ENCODE measurements at regions not wholly inside any gene's neighbourhood (a gene's known extent, or its start where the extent isn't known, plus 50 kb on each side); places are given as distances from the start of the nearest gene placed in this dataset.

DNA sequence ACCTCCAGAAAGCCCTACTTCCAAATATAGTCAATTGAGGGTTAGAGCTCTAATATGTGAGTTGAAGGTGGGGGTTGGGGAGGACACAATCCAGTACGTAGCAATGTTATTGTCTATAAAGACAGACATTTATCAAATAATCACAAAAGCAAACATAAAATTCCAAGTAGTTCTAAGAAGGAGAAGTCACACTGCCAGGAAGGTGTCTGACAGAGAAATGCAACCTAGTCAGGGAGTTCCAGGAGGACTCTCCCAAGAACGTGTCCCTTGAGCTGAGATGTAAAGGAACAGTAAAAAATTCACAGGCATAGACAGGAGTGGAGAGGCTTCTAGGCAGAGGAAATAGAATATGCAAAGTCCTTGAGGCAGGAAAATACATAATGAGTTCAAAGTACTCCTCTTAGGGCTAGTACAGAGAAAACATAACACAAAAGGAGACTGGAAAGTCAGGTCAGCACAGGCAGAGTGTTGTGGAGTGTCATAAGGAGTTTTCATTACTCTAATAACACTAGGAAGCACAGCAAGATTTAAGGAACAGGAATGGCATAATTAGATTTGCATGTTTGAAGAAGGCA lies 277.6 kb upstream of the STT3B start:
- WGBS (ENCODE audit: extremely low coverage, insufficient coverage, insufficient read length): no CpG with 5 or more reads among the region's 2 CpGs
- H4K91ac ChIP-seq (ENCODE audit: low read depth, low read length): no peak overlapping the region
- no peak overlapping the region for H3K4me3 ChIP-seq (ENCODE audit: low read depth, low read length)
- H3K18ac ChIP-seq (ENCODE audit: low read length): no peak overlapping the region
- H2AK5ac ChIP-seq (ENCODE audit: low read length): no peak overlapping the region
- H3K36me3 ChIP-seq (ENCODE audit: control insufficient read depth in 1 of 2, insufficient read depth in 2 of 2, low read length in 2 of 2): peaks cover 0 to 2% of the 10 kb centered on the region in 2 experiments
- H4K8ac ChIP-seq (ENCODE audit: low read depth, low read length): no peak overlapping the region
- no peak overlapping the region for H3K27ac ChIP-seq (ENCODE audit: low read depth, low read length)
- no peaks in the 10 kb centered on the region for H3K27me3 ChIP-seq (ENCODE audit: insufficient read depth, low read length)
- peaks cover 4% of the 10 kb centered on the region in 2 experiments for H3K4me1 ChIP-seq (ENCODE audit: control insufficient read depth in 1 of 2, insufficient read depth in 2 of 2, low read length in 2 of 2)
- H2BK120ac ChIP-seq (ENCODE audit: insufficient read depth, low read length, poor library complexity): no peak overlapping the region
- H2BK12ac ChIP-seq (ENCODE audit: low read length): no peak overlapping the region
- H3K9me3 ChIP-seq (ENCODE audit: insufficient read depth, low read depth, low read length): peaks cover 2% of the 10 kb centered on the region
- no peak overlapping the region for H4K12ac ChIP-seq (ENCODE audit: low read depth, low read length)
- H2AFZ ChIP-seq (ENCODE audit: insufficient read depth, low read length, poor library complexity): no peak overlapping the region
- no peak overlapping the region for H2BK5ac ChIP-seq (ENCODE audit: low read depth, low read length, poor library complexity)
- H3K14ac ChIP-seq (ENCODE audit: low read length): no peak overlapping the region
- H3K79me2 ChIP-seq (ENCODE audit: control insufficient read depth, insufficient read depth, low read length, poor library complexity): no peaks in the 10 kb centered on the region
- H3K23ac ChIP-seq (ENCODE audit: low read length): no peak overlapping the region
- peaks cover 3% of the 10 kb centered on the region for H3K79me1 ChIP-seq (ENCODE audit: low read length)
- no peak overlapping the region for H3K4me2 ChIP-seq (ENCODE audit: low read length)
- no peak overlapping the region for H3K9ac ChIP-seq (ENCODE audit: low read length)
- DNase-seq: no peak
- no peak overlapping the region for H3K4ac ChIP-seq (ENCODE audit: low read depth, low read length)

DNA sequence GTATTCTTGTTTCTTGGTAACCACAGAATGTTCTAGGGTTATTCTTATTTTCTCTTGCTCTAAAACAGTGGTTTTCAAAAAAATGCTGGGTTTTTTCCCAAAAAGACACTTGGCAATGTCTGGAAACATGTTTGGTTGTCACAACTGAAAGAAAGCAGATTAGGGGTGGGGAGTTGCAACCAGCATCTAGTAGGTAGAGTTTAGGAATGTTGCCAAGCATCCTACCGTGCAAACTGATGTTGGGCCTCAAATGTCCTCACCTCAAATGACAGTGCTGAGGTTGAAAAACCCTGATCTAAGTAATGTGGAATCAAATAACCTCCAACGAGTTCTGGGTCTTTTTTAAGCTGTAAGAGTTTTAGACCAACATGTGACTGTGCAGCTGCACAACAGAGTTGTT lies 270.5 kb upstream of the STT3B start:
- DNase-seq: peak in 1 of 2 donors; percentile 70
- Histone ChIP-seq H3K27me3 (ENCODE audit: insufficient read depth, low read length) (no peaks in the 10 kb centered on the region), H3K27ac (ENCODE audit: low read depth, low read length) (peak overlapping the region; percentile 79), H3K36me3 (ENCODE audit: control insufficient read depth in 1 of 2, insufficient read depth in 2 of 2, low read length in 2 of 2) (no peaks in the 10 kb centered on the region), H4K8ac (ENCODE audit: low read depth, low read length) (no peak overlapping the region), H2BK120ac (ENCODE audit: insufficient read depth, low read length, poor library complexity) (no peak overlapping the region), H4K12ac (ENCODE audit: low read depth, low read length) (no peak overlapping the region), H3K4me1 (ENCODE audit: control insufficient read depth in 1 of 2, insufficient read depth in 2 of 2, low read length in 2 of 2) (no peaks in the 10 kb centered on the region), H2BK12ac (ENCODE audit: low read length) (no peak overlapping the region), H3K23ac (ENCODE audit: low read length) (no peak overlapping the region), H3K79me2 (ENCODE audit: control insufficient read depth, insufficient read depth, low read length, poor library complexity) (no peaks in the 10 kb centered on the region), H4K91ac (ENCODE audit: low read depth, low read length) (no peak overlapping the region), H2AFZ (ENCODE audit: insufficient read depth, low read length, poor library complexity) (no peak overlapping the region), H3K79me1 (ENCODE audit: low read length) (no peaks in the 10 kb centered on the region), H3K14ac (ENCODE audit: low read length) (no peak overlapping the region), H3K4me2 (ENCODE audit: low read length) (no peak overlapping the region), H2BK5ac (ENCODE audit: low read depth, low read length, poor library complexity) (no peak overlapping the region), H3K18ac (ENCODE audit: low read length) (no peak overlapping the region), H3K9me3 (ENCODE audit: insufficient read depth, low read depth, low read length) (no peaks in the 10 kb centered on the region), H2AK5ac (ENCODE audit: low read length) (no peak overlapping the region), H3K4ac (ENCODE audit: low read depth, low read length) (no peak overlapping the region), H3K4me3 (ENCODE audit: low read depth, low read length) (no peak overlapping the region), H3K9ac (ENCODE audit: low read length) (no peak overlapping the region)
- whole genome bisulfite sequencing (ENCODE audit: extremely low coverage, insufficient coverage, insufficient read length): no CpG with 5 or more reads among the region's 2 CpGs

DNA sequence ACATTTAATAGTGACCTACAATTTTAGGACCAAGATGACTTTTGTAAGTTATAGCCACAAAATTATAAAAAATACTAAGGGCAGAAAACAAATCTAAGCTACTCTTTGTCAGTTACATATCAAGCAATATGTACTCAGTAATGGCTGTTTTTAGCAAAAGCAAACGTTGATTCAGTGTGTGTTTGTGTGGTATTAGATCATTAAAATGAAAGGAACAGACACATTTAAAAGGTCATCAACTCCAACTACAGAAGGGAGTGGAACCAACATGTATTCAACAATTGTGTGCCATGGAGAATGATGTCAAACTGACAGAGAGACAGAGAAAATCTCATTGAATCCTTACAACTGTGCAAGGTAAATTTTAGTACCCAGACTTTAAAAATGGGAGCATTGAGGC lies 268.8 kb upstream of the STT3B start:
- no peak overlapping the region for H3K14ac ChIP-seq (ENCODE audit: low read length)
- no peak for DNase-seq
- no peaks in the 10 kb centered on the region for H3K9me3 ChIP-seq (ENCODE audit: insufficient read depth, low read depth, low read length)
- no peaks in the 10 kb centered on the region for H3K27me3 ChIP-seq (ENCODE audit: insufficient read depth, low read length)
- no peak overlapping the region for H2BK120ac ChIP-seq (ENCODE audit: insufficient read depth, low read length, poor library complexity)
- no peak overlapping the region for H3K4me2 ChIP-seq (ENCODE audit: low read length)
- H4K12ac ChIP-seq (ENCODE audit: low read depth, low read length): no peak overlapping the region
- no peak overlapping the region for H2AK5ac ChIP-seq (ENCODE audit: low read length)
- H3K4me1 ChIP-seq (ENCODE audit: control insufficient read depth in 1 of 2, insufficient read depth in 2 of 2, low read length in 2 of 2): no peaks in the 10 kb centered on the region
- H2AFZ ChIP-seq (ENCODE audit: insufficient read depth, low read length, poor library complexity): no peak overlapping the region
- no peak overlapping the region for H3K23ac ChIP-seq (ENCODE audit: low read length)
- H3K27ac ChIP-seq (ENCODE audit: low read depth, low read length): no peak overlapping the region
- H3K4ac ChIP-seq (ENCODE audit: low read depth, low read length): no peak overlapping the region
- no peak overlapping the region for H4K91ac ChIP-seq (ENCODE audit: low read depth, low read length)
- no peaks in the 10 kb centered on the region for H3K79me2 ChIP-seq (ENCODE audit: control insufficient read depth, insufficient read depth, low read length, poor library complexity)
- no peak overlapping the region for H4K8ac ChIP-seq (ENCODE audit: low read depth, low read length)
- H2BK12ac ChIP-seq (ENCODE audit: low read length): no peak overlapping the region
- no peak overlapping the region for H3K9ac ChIP-seq (ENCODE audit: low read length)
- H3K18ac ChIP-seq (ENCODE audit: low read length): no peak overlapping the region
- H3K36me3 ChIP-seq (ENCODE audit: control insufficient read depth in 1 of 2, insufficient read depth in 2 of 2, low read length in 2 of 2): no peaks in the 10 kb centered on the region
- H2BK5ac ChIP-seq (ENCODE audit: low read depth, low read length, poor library complexity): no peak overlapping the region
- H3K4me3 ChIP-seq (ENCODE audit: low read depth, low read length): no peak overlapping the region
- H3K79me1 ChIP-seq (ENCODE audit: low read length): no peaks in the 10 kb centered on the region
- no CpG with 5 or more reads among the region's 1 CpG for WGBS (ENCODE audit: extremely low coverage, insufficient coverage, insufficient read length)

DNA sequence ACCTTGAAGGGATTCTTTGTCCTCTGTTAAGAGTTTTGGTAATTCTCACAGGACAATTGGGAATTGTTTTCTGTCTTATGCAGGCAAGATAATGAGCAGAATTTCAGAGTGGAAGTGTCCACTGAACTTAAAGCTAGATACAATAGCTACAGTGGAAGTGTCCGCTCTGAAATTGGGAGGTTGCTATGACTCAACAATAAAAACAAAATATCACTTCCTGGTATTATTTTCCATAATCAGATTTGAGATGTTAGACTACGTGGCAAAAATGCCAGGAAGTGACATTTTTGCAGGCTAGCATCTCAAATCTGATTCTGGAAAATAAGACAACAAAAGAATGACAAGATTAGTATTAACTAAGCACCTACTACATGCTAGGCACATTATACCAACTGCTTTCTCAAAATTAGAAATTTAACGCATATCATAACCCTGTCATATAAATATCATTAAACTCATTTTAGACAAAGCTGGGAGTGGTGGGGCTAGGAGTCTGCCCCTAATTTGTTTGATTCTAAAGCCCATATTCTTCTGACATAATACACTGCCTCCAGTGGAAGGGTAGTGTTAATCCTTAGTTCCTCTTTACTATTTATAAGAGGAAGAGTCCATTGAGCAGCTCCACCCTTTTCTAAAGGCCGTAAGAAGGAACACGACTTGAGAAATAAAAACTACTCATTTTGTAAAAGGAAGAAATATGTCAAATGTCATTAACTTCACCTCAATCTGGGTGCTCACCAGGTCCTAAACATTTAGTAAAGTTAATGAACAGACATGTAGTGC lies 266.9 kb upstream of the STT3B start:
- Histone ChIP-seq H3K9ac (ENCODE audit: low read length) (no peak overlapping the region), H3K23ac (ENCODE audit: low read length) (no peak overlapping the region), H3K4me1 (ENCODE audit: control insufficient read depth in 1 of 2, insufficient read depth in 2 of 2, low read length in 2 of 2) (no peaks in the 10 kb centered on the region), H2BK5ac (ENCODE audit: low read depth, low read length, poor library complexity) (no peak overlapping the region), H2BK120ac (ENCODE audit: insufficient read depth, low read length, poor library complexity) (no peak overlapping the region), H3K4me2 (ENCODE audit: low read length) (no peak overlapping the region), H3K4me3 (ENCODE audit: low read depth, low read length) (no peak overlapping the region), H3K79me2 (ENCODE audit: control insufficient read depth, insufficient read depth, low read length, poor library complexity) (no peaks in the 10 kb centered on the region), H3K4ac (ENCODE audit: low read depth, low read length) (no peak overlapping the region), H3K27me3 (ENCODE audit: insufficient read depth, low read length) (no peaks in the 10 kb centered on the region), H4K91ac (ENCODE audit: low read depth, low read length) (no peak overlapping the region), H4K12ac (ENCODE audit: low read depth, low read length) (no peak overlapping the region), H3K9me3 (ENCODE audit: insufficient read depth, low read depth, low read length) (no peaks in the 10 kb centered on the region), H2BK12ac (ENCODE audit: low read length) (no peak overlapping the region), H3K36me3 (ENCODE audit: control insufficient read depth in 1 of 2, insufficient read depth in 2 of 2, low read length in 2 of 2) (no peaks in the 10 kb centered on the region), H3K18ac (ENCODE audit: low read length) (no peak overlapping the region), H2AK5ac (ENCODE audit: low read length) (no peak overlapping the region), H3K14ac (ENCODE audit: low read length) (no peak overlapping the region), H4K8ac (ENCODE audit: low read depth, low read length) (no peak overlapping the region), H3K27ac (ENCODE audit: low read depth, low read length) (no peak overlapping the region), H3K79me1 (ENCODE audit: low read length) (no peaks in the 10 kb centered on the region), H2AFZ (ENCODE audit: insufficient read depth, low read length, poor library complexity) (no peak overlapping the region)
- WGBS (ENCODE audit: extremely low coverage, insufficient coverage, insufficient read length): no CpG with 5 or more reads among the region's 5 CpGs
- no peak for DNase-seq

Measured in trophoblast cell (in vitro differentiated cells and primary cell).